HG03060 (cell line): ENCODE measurements at regions not wholly inside any gene's neighbourhood (a gene's known extent, or its start where the extent isn't known, plus 50 kb on each side); places are given as distances from the start of the nearest gene placed in this dataset.
"Not testable (repeated sequence)": the region's sequence is repeated elsewhere in the genome, so short reads cannot be mapped to it uniquely, and the experiment has no call there.

Experiments used
- ATAC-seq: cut with Tn5 transposase; IDR thresholded peaks from one replicate; pipeline ENCODE4 v1.9.1; 2021; ENCODE audit warnings: low read depth, moderate number of reproducible peaks; ENCODE audit not compliant: unreplicated experiment

- no peak for ATAC-seq
These were observed 550.0 kb downstream of the TMX3 start for GRCh38 chr18:68164909-68165308.

- ATAC-seq, result not testable (repeated sequence)
These were observed 561.1 kb downstream of the TMX3 start for GRCh38 chr18:68153821-68154220.

GRCh38 chr18:68152770-68153169 lies 562.1 kb downstream of the TMX3 start:
- ATAC-seq, result no peak

GRCh38 chr18:68150961-68151360 lies 563.9 kb downstream of the TMX3 start:
- no peak for ATAC-seq

GRCh38 chr18:68148863-68149262 lies 566.0 kb downstream of the TMX3 start:
- no peak for ATAC-seq

- no peak for ATAC-seq
These were observed 567.2 kb downstream of the TMX3 start for GRCh38 chr18:68147728-68148127.

- ATAC-seq, result no peak
These were observed 593.1 kb downstream of the TMX3 start for GRCh38 chr18:68121826-68122225.

- no peak for ATAC-seq
These were observed 593.6 kb downstream of the TMX3 start for GRCh38 chr18:68121308-68121707.

- no peak for ATAC-seq
These were observed 598.5 kb upstream of the DSEL start for GRCh38 chr18:68114989-68115388.

- no peak for ATAC-seq
These were observed 587.5 kb upstream of the DSEL start for GRCh38 chr18:68104036-68104435.

GRCh38 chr18:68103561-68103960 lies 587.0 kb upstream of the DSEL start:
- ATAC-seq, result no peak

- no peak for ATAC-seq
These were observed 585.6 kb upstream of the DSEL start for GRCh38 chr18:68102117-68102516.

GRCh38 chr18:68098655-68099054 lies 582.1 kb upstream of the DSEL start:
- no peak for ATAC-seq

- ATAC-seq, result no peak
These were observed 570.0 kb upstream of the DSEL start for GRCh38 chr18:68086481-68086880.

- no peak for ATAC-seq
These were observed 568.7 kb upstream of the DSEL start for GRCh38 chr18:68085251-68085650.

- no peak for ATAC-seq
These were observed 567.3 kb upstream of the DSEL start for GRCh38 chr18:68083776-68084175.

- no peak for ATAC-seq
These were observed 566.6 kb upstream of the DSEL start for GRCh38 chr18:68083131-68083530.

- no peak for ATAC-seq
These were observed 556.2 kb upstream of the DSEL start for GRCh38 chr18:68072744-68073143.

- ATAC-seq, result no peak
These were observed 544.4 kb upstream of the DSEL start for GRCh38 chr18:68060871-68061270.

- no peak for ATAC-seq
These were observed 540.4 kb upstream of the DSEL start for GRCh38 chr18:68056936-68057335.

GRCh38 chr18:68054669-68055068 lies 538.1 kb upstream of the DSEL start:
- ATAC-seq, result no peak

- ATAC-seq, result no peak
These were observed 536.8 kb upstream of the DSEL start for GRCh38 chr18:68053290-68053689.

GRCh38 chr18:68041327-68041726 lies 524.8 kb upstream of the DSEL start:
- ATAC-seq, result no peak
